GM23338 (cell line): ENCODE measurements at regions not wholly inside any gene's neighbourhood (a gene's known extent, or its start where the extent isn't known, plus 50 kb on each side); places are given as distances from the start of the nearest gene placed in this dataset.
"Not testable (repeated sequence)": the region's sequence is repeated elsewhere in the genome, so short reads cannot be mapped to it uniquely, and the experiment has no call there.

Experiments used
- ATAC-seq: fragments of 200-7000 bp; cut with Tn5 transposase; 3 replicates; pipeline ENCODE4 v1.9.1; 2020
- DNase-seq: peaks from one replicate; pipeline ENCODE4 v3.0.0-alpha.2; 2015; ENCODE audit warnings: low spot score
- H2AFZ ChIP-seq: fragments of 200-600 bp; sonication (generic); 2 replicates; pipeline ENCODE4 v1.8.0; 2016; ENCODE audit warnings: antibody characterized with exemption, mild to moderate bottlenecking, moderate library complexity
- H3F3A ChIP-seq: fragments of 200-600 bp; sonication (generic); replicated peaks from 2 replicates; pipeline ENCODE4 v1.8.0; 2017; ENCODE audit warnings: antibody characterized with exemption, mixed run types, low read depth
- H3K27ac ChIP-seq: fragments of 200-600 bp; sonication (generic); 2 replicates; pipeline ENCODE4 v1.6.1; 2016; ENCODE audit warnings: low read depth
- H3K27me3 ChIP-seq: fragments of 200-600 bp; sonication (generic); 2 replicates; pipeline ENCODE4 v1.8.0; 2016; ENCODE audit warnings: mild to moderate bottlenecking, mixed run types, moderate library complexity; ENCODE audit not compliant: insufficient read depth
- H3K36me3 ChIP-seq: fragments of 200-600 bp; sonication (generic); 2 replicates; pipeline ENCODE4 v1.8.0; 2016; ENCODE audit warnings: mild to moderate bottlenecking; ENCODE audit not compliant: insufficient read depth
- H3K4me1 ChIP-seq: fragments of 200-600 bp; sonication (generic); 2 replicates; pipeline ENCODE4 v1.8.0; 2016; ENCODE audit warnings: mild to moderate bottlenecking, moderate library complexity; ENCODE audit not compliant: insufficient read depth
- H3K4me2 ChIP-seq: fragments of 200-600 bp; sonication (generic); 2 replicates; pipeline ENCODE4 v1.7.1; 2017; ENCODE audit warnings: mixed run types
- H3K4me3 ChIP-seq: fragments of 200-600 bp; sonication (generic); 2 replicates; pipeline ENCODE4 v1.6.1; 2016; ENCODE audit warnings: mixed run types
- H3K79me2 ChIP-seq: fragments of 200-600 bp; sonication (generic); replicated peaks from 2 replicates; pipeline ENCODE4 v1.8.0; 2017; ENCODE audit warnings: mild to moderate bottlenecking; ENCODE audit not compliant: insufficient read depth
- H3K9me2 ChIP-seq: fragments of 200-600 bp; sonication (generic); 2 replicates; pipeline ENCODE4 v1.8.0; 2017; ENCODE audit not compliant: insufficient read depth
- H4K20me1 ChIP-seq: fragments of 200-600 bp; sonication (generic); replicated peaks from 2 replicates; pipeline ENCODE4 v1.8.0; 2017; ENCODE audit warnings: mild to moderate bottlenecking; ENCODE audit not compliant: insufficient read depth
- H3K27ac Mint-ChIP-seq: 2 replicates; pipeline ENCODE4 v1.8.0; 2020; ENCODE audit warnings: inconsistent platforms, mild to moderate bottlenecking, moderate library complexity, mixed read lengths
- H3K27me3 Mint-ChIP-seq: 3 replicates; pipeline ENCODE4 v1.8.0; 2022; ENCODE audit warnings: low read depth, mild to moderate bottlenecking, moderate library complexity, mixed read lengths, inconsistent platforms; ENCODE audit not compliant: insufficient read depth, poor library complexity
- H3K36me3 Mint-ChIP-seq: 3 replicates; pipeline ENCODE4 v1.8.0; 2021; ENCODE audit warnings: low read depth, mild to moderate bottlenecking, inconsistent platforms, moderate library complexity, mixed read lengths
- H3K4me1 Mint-ChIP-seq: 3 replicates; pipeline ENCODE4 v1.8.0; 2020; ENCODE audit warnings: mild to moderate bottlenecking, inconsistent platforms, mixed read lengths
- H3K4me3 Mint-ChIP-seq: 3 replicates; pipeline ENCODE4 v1.8.0; 2021; ENCODE audit warnings: moderate library complexity, mild to moderate bottlenecking, inconsistent platforms, mixed read lengths
- H3K9me3 Mint-ChIP-seq: 3 replicates; pipeline ENCODE4 v1.8.0; 2020; ENCODE audit warnings: moderate library complexity, mild to moderate bottlenecking, inconsistent platforms, mixed read lengths
- EZH2phosphoT487 ChIP-seq: fragments of 200-600 bp; sonication (generic); IDR thresholded peaks from one replicate; pipeline ENCODE4 v1.8.1; 2018; ENCODE audit warnings: antibody characterized with exemption; ENCODE audit not compliant: unreplicated experiment
- JUNB ChIP-seq: IDR thresholded peaks from one replicate; pipeline ENCODE4 v1.6.1; 2016; ENCODE audit warnings: antibody characterized with exemption; ENCODE audit not compliant: unreplicated experiment
- NANOG ChIP-seq: IDR thresholded peaks from 2 replicates; pipeline ENCODE4 v1.6.1; 2016; ENCODE audit warnings: antibody characterized with exemption, borderline replicate concordance
- POLR2AphosphoS5 ChIP-seq: IDR thresholded peaks from 2 replicates; pipeline ENCODE4 v1.6.1; 2016; ENCODE audit warnings: antibody characterized with exemption, low read depth
- ZNF114 ChIP-seq: fragments of 250-450 bp; sonication (Bioruptor Pico); IDR thresholded peaks from 2 replicates; pipeline ENCODE4 v1.5.0; 2020; ENCODE audit warnings: mild to moderate bottlenecking, moderate library complexity
- TF ChIP-seq, protein P1 (sequence below): IDR thresholded peaks from one replicate; pipeline ENCODE4 v1.6.1; 2018; ENCODE audit warnings: antibody characterized with exemption; ENCODE audit not compliant: unreplicated experiment
- TF ChIP-seq, protein P2 (sequence below), 2 experiments: fragments of 200-600 bp in 1 of 2; sonication (generic) in 1 of 2; conservative IDR thresholded peaks; 2 replicates each; pipeline versions ENCODE4 v1.5.1 to v1.6.1; 2016 to 2017; ENCODE audit warnings: antibody characterized with exemption in 2 of 2, low read depth in 2 of 2, mild to moderate bottlenecking in 2 of 2, moderate library complexity in 1 of 2

DNA sequence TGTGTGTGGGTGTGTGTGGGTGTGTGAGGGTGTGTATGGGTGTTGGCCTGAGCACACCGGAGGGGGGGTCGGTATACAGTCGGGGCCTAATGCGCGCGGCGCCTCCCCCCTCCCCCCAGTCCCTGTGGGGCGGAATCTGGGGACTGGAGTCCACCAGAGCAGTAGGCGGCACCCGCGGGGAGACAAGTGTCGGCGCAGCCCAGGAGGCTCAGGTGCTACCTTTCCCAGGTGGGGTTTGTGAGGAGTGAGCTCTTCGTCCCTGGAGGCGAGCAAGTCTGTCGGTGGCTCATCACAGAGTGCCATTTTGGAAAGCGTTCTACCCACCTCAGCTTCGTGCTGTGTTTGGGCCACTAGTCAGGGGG lies 2896.1 kb upstream of the TEKT4 start (continued):
- TF ChIP-seq POLR2AphosphoS5 (no peak), NANOG (no peak), ZNF114 (CRISPR knock-in tag) (no peak), EZH2phosphoT487 (no peak), JUNB (no peak)
- TF ChIP-seq, protein P1, sequence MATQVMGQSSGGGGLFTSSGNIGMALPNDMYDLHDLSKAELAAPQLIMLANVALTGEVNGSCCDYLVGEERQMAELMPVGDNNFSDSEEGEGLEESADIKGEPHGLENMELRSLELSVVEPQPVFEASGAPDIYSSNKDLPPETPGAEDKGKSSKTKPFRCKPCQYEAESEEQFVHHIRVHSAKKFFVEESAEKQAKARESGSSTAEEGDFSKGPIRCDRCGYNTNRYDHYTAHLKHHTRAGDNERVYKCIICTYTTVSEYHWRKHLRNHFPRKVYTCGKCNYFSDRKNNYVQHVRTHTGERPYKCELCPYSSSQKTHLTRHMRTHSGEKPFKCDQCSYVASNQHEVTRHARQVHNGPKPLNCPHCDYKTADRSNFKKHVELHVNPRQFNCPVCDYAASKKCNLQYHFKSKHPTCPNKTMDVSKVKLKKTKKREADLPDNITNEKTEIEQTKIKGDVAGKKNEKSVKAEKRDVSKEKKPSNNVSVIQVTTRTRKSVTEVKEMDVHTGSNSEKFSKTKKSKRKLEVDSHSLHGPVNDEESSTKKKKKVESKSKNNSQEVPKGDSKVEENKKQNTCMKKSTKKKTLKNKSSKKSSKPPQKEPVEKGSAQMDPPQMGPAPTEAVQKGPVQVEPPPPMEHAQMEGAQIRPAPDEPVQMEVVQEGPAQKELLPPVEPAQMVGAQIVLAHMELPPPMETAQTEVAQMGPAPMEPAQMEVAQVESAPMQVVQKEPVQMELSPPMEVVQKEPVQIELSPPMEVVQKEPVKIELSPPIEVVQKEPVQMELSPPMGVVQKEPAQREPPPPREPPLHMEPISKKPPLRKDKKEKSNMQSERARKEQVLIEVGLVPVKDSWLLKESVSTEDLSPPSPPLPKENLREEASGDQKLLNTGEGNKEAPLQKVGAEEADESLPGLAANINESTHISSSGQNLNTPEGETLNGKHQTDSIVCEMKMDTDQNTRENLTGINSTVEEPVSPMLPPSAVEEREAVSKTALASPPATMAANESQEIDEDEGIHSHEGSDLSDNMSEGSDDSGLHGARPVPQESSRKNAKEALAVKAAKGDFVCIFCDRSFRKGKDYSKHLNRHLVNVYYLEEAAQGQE: no peak
- TF ChIP-seq, protein P2, sequence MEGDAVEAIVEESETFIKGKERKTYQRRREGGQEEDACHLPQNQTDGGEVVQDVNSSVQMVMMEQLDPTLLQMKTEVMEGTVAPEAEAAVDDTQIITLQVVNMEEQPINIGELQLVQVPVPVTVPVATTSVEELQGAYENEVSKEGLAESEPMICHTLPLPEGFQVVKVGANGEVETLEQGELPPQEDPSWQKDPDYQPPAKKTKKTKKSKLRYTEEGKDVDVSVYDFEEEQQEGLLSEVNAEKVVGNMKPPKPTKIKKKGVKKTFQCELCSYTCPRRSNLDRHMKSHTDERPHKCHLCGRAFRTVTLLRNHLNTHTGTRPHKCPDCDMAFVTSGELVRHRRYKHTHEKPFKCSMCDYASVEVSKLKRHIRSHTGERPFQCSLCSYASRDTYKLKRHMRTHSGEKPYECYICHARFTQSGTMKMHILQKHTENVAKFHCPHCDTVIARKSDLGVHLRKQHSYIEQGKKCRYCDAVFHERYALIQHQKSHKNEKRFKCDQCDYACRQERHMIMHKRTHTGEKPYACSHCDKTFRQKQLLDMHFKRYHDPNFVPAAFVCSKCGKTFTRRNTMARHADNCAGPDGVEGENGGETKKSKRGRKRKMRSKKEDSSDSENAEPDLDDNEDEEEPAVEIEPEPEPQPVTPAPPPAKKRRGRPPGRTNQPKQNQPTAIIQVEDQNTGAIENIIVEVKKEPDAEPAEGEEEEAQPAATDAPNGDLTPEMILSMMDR (conservative IDR thresholded peaks at IDR 0.05; ENCODE audit: low read depth in 2 of 2): no peak

DNA sequence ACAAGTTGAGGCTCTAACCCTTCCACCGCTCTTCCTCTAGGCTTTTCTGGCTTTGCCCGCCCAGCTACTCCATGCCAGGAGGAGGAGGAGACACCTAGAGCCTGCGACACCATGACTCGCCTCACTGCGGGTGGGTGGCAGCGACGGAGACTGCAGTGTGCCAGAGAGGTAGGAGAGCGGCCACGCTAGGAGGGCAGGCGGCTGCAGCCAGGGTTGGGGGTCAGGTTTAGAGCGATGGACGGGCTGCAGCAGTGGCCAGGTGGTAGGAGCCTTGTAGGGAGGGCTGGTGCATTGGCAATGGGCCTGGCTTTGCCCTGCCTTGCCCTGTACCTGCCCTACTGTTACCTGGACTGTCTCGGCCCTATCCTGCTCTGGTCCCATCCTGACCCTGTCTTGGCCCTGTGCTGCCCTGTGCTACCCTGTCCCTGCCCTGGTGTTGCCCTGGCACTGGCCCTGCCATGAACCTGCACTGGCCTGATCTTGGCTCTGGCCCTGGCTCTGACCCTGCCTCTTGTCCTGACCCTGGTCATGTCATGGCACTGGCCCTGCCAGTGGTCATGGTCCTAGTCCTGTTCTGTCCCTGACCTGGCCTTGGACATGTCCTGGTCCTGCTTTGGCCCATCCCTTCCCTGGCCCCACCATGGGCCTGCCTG lies 2890.1 kb upstream of the TEKT4 start:
- ATAC-seq, H3K36me3 ChIP-seq, H3K4me1 Mint-ChIP-seq, H3K27ac Mint-ChIP-seq, H3K27me3 Mint-ChIP-seq, H3K27ac ChIP-seq, H3K9me2 ChIP-seq, H3K4me2 ChIP-seq, H3K27me3 ChIP-seq, H3K4me3 ChIP-seq, H3K4me1 ChIP-seq, H3K79me2 ChIP-seq, H2AFZ ChIP-seq, H3K4me3 Mint-ChIP-seq, H4K20me1 ChIP-seq, DNase-seq, H3F3A ChIP-seq: not testable (repeated sequence)
- H3K36me3 Mint-ChIP-seq: peaks cover 31% of the 10 kb centered on the region; the same call in 2 of the 3 replicates
- H3K9me3 Mint-ChIP-seq: peaks cover 82% of the 10 kb centered on the region

DNA sequence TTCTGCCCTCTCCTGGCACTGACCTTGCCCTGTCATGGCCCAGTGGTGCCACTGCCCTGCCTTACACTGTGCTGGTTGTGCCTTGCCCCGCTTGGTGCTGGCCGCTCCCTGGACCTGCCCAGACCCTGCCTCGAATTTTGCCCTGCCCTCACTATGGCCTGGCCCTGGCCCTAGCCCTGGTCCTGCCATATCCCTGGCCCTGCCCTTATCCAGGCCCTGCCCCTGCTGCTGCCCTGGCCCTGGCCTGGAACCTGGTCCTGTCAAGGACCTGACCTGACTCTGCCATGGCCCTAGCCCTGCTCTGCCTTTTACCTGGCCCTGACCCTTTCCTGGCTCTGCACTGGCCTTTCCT lies 2889.6 kb upstream of the TEKT4 start:
- H3K36me3 Mint-ChIP-seq: peaks cover 33% of the 10 kb centered on the region; the same call in 2 of the 3 replicates
- not testable (repeated sequence) for H3K4me1 Mint-ChIP-seq, DNase-seq, H4K20me1 ChIP-seq, H3K4me3 Mint-ChIP-seq, H3K4me2 ChIP-seq, H3F3A ChIP-seq, ATAC-seq, H2AFZ ChIP-seq, H3K4me1 ChIP-seq, H3K27ac Mint-ChIP-seq, H3K36me3 ChIP-seq, H3K9me2 ChIP-seq, H3K27ac ChIP-seq, H3K27me3 Mint-ChIP-seq, H3K27me3 ChIP-seq, H3K79me2 ChIP-seq, H3K4me3 ChIP-seq
- H3K9me3 Mint-ChIP-seq: peaks cover 84% of the 10 kb centered on the region

DNA sequence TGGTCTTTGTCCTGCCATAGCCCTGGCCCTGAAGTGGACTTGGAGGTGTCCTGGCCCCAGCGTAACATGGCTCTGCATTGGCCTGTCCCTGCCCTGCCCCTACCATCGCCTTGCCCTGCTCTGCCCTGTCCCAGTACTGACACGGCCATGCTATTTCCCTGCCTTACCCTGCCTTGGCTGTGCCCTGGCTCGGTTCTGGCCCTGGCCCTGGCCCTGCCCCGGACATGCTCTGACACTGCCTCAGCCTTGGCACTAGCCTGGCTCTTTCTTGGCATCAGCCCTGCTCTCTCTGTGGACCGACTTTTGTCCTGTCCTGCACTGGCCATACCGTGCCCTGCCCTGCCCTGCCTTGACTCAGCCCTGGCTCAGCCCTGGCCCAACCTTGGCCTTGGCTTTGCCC lies 2889.0 kb upstream of the TEKT4 start:
- H3K9me3 Mint-ChIP-seq: peaks cover 88% of the 10 kb centered on the region
- not testable (repeated sequence) for H3K79me2 ChIP-seq, ATAC-seq, H3K36me3 ChIP-seq, H3K4me3 Mint-ChIP-seq, H3K27ac ChIP-seq, H3F3A ChIP-seq, H3K27me3 ChIP-seq, H3K9me2 ChIP-seq, H3K4me3 ChIP-seq, DNase-seq, H4K20me1 ChIP-seq, H2AFZ ChIP-seq, H3K27ac Mint-ChIP-seq, H3K27me3 Mint-ChIP-seq, H3K4me1 ChIP-seq, H3K4me1 Mint-ChIP-seq, H3K4me2 ChIP-seq
- H3K36me3 Mint-ChIP-seq: peaks cover 39% of the 10 kb centered on the region

DNA sequence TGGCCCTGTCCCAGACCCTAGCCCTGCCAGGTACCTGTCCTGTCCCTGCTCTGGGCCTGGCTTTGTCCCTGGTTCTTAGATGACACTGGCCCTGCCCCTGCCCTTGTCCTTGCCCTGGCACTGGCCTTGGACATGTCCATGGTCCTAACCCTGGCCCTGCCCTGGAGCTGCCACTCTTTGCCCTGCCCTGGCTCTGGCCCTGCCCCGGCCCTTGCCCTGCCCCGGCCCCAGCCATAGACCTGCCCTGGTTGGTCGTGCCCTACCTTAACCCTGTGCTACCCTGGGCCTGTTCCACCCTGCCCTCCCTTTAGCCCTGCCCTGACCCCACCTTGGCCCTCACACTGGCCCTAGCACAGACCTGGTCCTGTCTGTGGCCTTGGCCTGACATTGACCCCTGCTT lies 2888.0 kb upstream of the TEKT4 start:
- not testable (repeated sequence) for H3K27ac Mint-ChIP-seq, ATAC-seq, H3K27me3 Mint-ChIP-seq, H3K27me3 ChIP-seq, H3K4me1 ChIP-seq, H3K4me3 Mint-ChIP-seq, H4K20me1 ChIP-seq, H2AFZ ChIP-seq, DNase-seq, H3K9me2 ChIP-seq, H3K36me3 ChIP-seq, H3K4me2 ChIP-seq, H3K4me3 ChIP-seq, H3K79me2 ChIP-seq, H3K4me1 Mint-ChIP-seq, H3K27ac ChIP-seq, H3F3A ChIP-seq
- H3K36me3 Mint-ChIP-seq: peaks cover 39% of the 10 kb centered on the region
- H3K9me3 Mint-ChIP-seq: peaks cover 81% of the 10 kb centered on the region
